GM19043 (cell line): ENCODE measurements at regions not wholly inside any gene's neighbourhood (a gene's known extent, or its start where the extent isn't known, plus 50 kb on each side); places are given as distances from the start of the nearest gene placed in this dataset.

Source experiments
- ATAC-seq: cut with Tn5 transposase; IDR thresholded peaks from one replicate; pipeline ENCODE4 v1.9.1; 2021; ENCODE audit warnings: low read depth; ENCODE audit not compliant: unreplicated experiment

GRCh38 chr4:138542191-138542776 lies 300.1 kb upstream of the SLC7A11 start:
- ATAC-seq, result no peak

- no peak for ATAC-seq
These were observed 298.1 kb upstream of the SLC7A11 start for GRCh38 chr4:138540056-138540800.

GRCh38 chr4:138538743-138539142 lies 296.6 kb upstream of the SLC7A11 start:
- ATAC-seq, result no peak

- ATAC-seq, result no peak
These were observed 295.8 kb upstream of the SLC7A11 start for GRCh38 chr4:138537731-138538490.

- ATAC-seq, result no peak
These were observed 293.2 kb upstream of the SLC7A11 start for GRCh38 chr4:138535316-138535715.

- no peak for ATAC-seq
These were observed 280.2 kb upstream of the SLC7A11 start for GRCh38 chr4:138522366-138522765.

GRCh38 chr4:138521809-138522208 lies 279.7 kb upstream of the SLC7A11 start:
- no peak for ATAC-seq

GRCh38 chr4:138519436-138519835 lies 277.3 kb upstream of the SLC7A11 start:
- ATAC-seq, result no peak

GRCh38 chr4:138513535-138513934 lies 271.4 kb upstream of the SLC7A11 start:
- ATAC-seq, result no peak

GRCh38 chr4:138512756-138513155 lies 270.6 kb upstream of the SLC7A11 start:
- no peak for ATAC-seq

- ATAC-seq, result no peak
These were observed 267.9 kb upstream of the SLC7A11 start for GRCh38 chr4:138510053-138510452.

GRCh38 chr4:138509346-138509745 lies 267.2 kb upstream of the SLC7A11 start:
- ATAC-seq, result no peak

- ATAC-seq, result no peak
These were observed 265.4 kb upstream of the SLC7A11 start for GRCh38 chr4:138507522-138507921.

GRCh38 chr4:138501614-138502013 lies 259.5 kb upstream of the SLC7A11 start:
- ATAC-seq, result no peak

GRCh38 chr4:138500869-138501268 lies 258.7 kb upstream of the SLC7A11 start:
- no peak for ATAC-seq

GRCh38 chr4:138499627-138500026 lies 257.5 kb upstream of the SLC7A11 start:
- ATAC-seq, result no peak

GRCh38 chr4:138494931-138495330 lies 252.8 kb upstream of the SLC7A11 start:
- ATAC-seq, result no peak

GRCh38 chr4:138494116-138494515 lies 252.0 kb upstream of the SLC7A11 start:
- ATAC-seq, result no peak

- ATAC-seq, result no peak
These were observed 250.0 kb upstream of the SLC7A11 start for GRCh38 chr4:138492176-138492575.

GRCh38 chr4:138488533-138488932 lies 246.4 kb upstream of the SLC7A11 start:
- ATAC-seq, result no peak

GRCh38 chr4:138487670-138488069 lies 245.5 kb upstream of the SLC7A11 start:
- no peak for ATAC-seq

- ATAC-seq, result no peak
These were observed 245.1 kb upstream of the SLC7A11 start for GRCh38 chr4:138487230-138487629.
